ENCODE measurements at regions not wholly inside any gene's neighbourhood (a gene's known extent, or its start where the extent isn't known, plus 50 kb on each side); places are given as distances from the start of the nearest gene placed in this dataset.

DNA sequence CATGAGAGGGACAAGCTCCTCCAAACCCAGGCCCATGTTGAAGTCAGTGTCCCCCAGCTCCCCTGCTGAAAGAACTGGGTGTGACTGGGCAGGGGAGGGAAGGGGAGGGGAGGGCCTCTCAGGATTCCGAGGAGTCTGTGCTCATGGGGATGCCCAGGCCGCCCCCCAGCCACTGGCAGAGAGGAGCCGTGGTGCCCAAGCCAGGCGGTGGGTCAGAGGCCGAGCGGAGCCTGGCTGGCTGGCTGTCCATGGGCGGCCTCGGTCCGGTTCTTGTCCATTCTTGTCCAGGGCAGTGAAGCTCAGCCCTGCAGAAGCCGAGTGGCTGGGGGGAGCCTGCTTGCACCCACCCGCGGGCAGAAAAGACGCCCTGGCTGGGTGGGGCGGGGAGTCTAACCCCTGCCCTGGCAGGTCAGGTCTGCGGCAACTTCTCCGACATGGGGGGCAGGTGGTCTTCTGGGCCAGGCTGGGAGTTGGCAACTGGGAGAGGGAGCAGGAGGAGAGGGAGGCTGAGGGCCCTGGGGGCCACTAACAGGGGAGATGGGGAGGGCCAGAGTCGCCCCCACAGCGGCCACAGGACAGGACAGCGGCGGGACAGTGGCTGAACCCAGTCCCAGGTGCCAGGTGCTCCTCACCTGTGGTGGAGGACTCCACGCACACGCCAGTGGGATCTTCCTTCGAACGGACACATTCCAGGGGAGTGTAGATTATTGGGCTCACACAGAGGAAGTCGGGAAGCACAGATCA lies 54.1 kb downstream of the FOXL3 start:
- TF ChIP-seq, protein P1, sequence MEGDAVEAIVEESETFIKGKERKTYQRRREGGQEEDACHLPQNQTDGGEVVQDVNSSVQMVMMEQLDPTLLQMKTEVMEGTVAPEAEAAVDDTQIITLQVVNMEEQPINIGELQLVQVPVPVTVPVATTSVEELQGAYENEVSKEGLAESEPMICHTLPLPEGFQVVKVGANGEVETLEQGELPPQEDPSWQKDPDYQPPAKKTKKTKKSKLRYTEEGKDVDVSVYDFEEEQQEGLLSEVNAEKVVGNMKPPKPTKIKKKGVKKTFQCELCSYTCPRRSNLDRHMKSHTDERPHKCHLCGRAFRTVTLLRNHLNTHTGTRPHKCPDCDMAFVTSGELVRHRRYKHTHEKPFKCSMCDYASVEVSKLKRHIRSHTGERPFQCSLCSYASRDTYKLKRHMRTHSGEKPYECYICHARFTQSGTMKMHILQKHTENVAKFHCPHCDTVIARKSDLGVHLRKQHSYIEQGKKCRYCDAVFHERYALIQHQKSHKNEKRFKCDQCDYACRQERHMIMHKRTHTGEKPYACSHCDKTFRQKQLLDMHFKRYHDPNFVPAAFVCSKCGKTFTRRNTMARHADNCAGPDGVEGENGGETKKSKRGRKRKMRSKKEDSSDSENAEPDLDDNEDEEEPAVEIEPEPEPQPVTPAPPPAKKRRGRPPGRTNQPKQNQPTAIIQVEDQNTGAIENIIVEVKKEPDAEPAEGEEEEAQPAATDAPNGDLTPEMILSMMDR (IDR thresholded peaks at IDR 0.05; ENCODE audit: poor library complexity) = no peak
- TF ChIP-seq EZH2 (IDR thresholded peaks at IDR 0.05; ENCODE audit: borderline replicate concordance) = no peak

Measured in hepatocyte (in vitro differentiated cells).